K562 (cell line): ENCODE measurements at regions not wholly inside any gene's neighbourhood (a gene's known extent, or its start where the extent isn't known, plus 50 kb on each side); places are given as distances from the start of the nearest gene placed in this dataset.

ENCODE experiments used
- ATAC-seq: fragments of 200-7000 bp; cut with Tn5 transposase; 3 replicates; pipeline ENCODE4 v1.9.1; 2020; ENCODE audit warnings: moderate library complexity
- BruUV-seq: library from RNA; stranded (reverse); fragments of 400-500 nt; replicated peaks from 2 replicates; lab custom pipeline; 2021; lab: Mats Ljungman, UMichigan
- CTCF ChIA-PET: fragments of 300-600 bp; formaldehyde crosslinking; extraction: SDS; loops from one replicate; lab custom pipeline; 2021; ENCODE audit warnings: low intra/inter-chr PET ratio; lab: Yijun Ruan, JAX
- POLR2A ChIA-PET: fragments of 300-600, 350-650 bp; sonication (Branson Sonifier 250); formaldehyde crosslinking; extraction: SDS; loops from one replicate; lab custom pipeline; 2021; ENCODE audit warnings: antibody characterized with exemption, inconsistent platforms; lab: Yijun Ruan, JAX
- DNase-seq, 4 experiments: peaks; one replicate each; pipeline versions ENCODE4 v3.0.0 to v3.0.0-alpha.2; 2011 to 2018; ENCODE audit warnings: low spot score in 3 of 4, mixed read lengths in 3 of 4; ENCODE audit errors: extremely low read depth in 1 of 4
- FAIRE-seq: peaks from 2 replicates; lab custom pipeline; 2011; peaks lifted over from hg19 to GRCh38; lab: Jason Lieb, UNC
- H2AFZ ChIP-seq: 2 replicates; pipeline ENCODE4 v1.6.0; 2011; ENCODE audit warnings: low read depth, low read length, control low read depth, inconsistent platforms
- H3K27ac ChIP-seq: fragments of 200-600 bp; 3 replicates; pipeline ENCODE4 v1.8.0; 2011; ENCODE audit warnings: low read depth, mild to moderate bottlenecking, control low read depth, inconsistent platforms, low read length, moderate library complexity, mixed read lengths; ENCODE audit errors: extremely low read depth
- H3K27me3 ChIP-seq, 2 experiments: fragments of 300-600 bp in 1 of 2; 2 replicates in 1 of 2; 3 replicates in 1 of 2; pipeline versions ENCODE4 v1.6.0 to v1.8.0; 2011; ENCODE audit warnings: inconsistent platforms in 2 of 2, low read length in 2 of 2, mild to moderate bottlenecking in 1 of 2, mixed read lengths in 1 of 2, moderate library complexity in 1 of 2; ENCODE audit not compliant: control insufficient read depth in 2 of 2, insufficient read depth in 2 of 2
- H3K36me3 ChIP-seq: fragments of 300-600 bp; 3 replicates; pipeline ENCODE4 v1.8.0; 2011; ENCODE audit warnings: mild to moderate bottlenecking, low read length, inconsistent platforms; ENCODE audit not compliant: control insufficient read depth, insufficient read depth
- H3K4me1 ChIP-seq, 2 experiments: fragments of 200-600 bp in 1 of 2; replicated peaks in 1 of 2; 2 replicates in 1 of 2; 3 replicates in 1 of 2; pipeline versions ENCODE4 v1.5.1 to v1.8.0; 2011; ENCODE audit warnings: inconsistent platforms in 2 of 2, low read length in 2 of 2, mild to moderate bottlenecking in 1 of 2, mixed read lengths in 1 of 2, moderate library complexity in 1 of 2; ENCODE audit not compliant: control insufficient read depth in 2 of 2, insufficient read depth in 2 of 2
- H3K4me2 ChIP-seq: 2 replicates; pipeline ENCODE4 v1.6.1; 2011; ENCODE audit warnings: low read length, control low read depth, inconsistent platforms, mixed read lengths; ENCODE audit not compliant: insufficient read depth
- H3K4me3 ChIP-seq: fragments of 200-600 bp; sonication (generic), shearing (Covaris generic); 2 replicates; pipeline ENCODE4 v1.5.1; 2016; ENCODE audit warnings: control low read depth, inconsistent platforms
- H3K79me2 ChIP-seq: fragments of 200-600 bp; 3 replicates; pipeline ENCODE4 v1.8.0; 2011; ENCODE audit warnings: low read length, inconsistent platforms; ENCODE audit not compliant: control insufficient read depth, insufficient read depth
- H3K9ac ChIP-seq, 2 experiments: 2 replicates each; pipeline versions ENCODE4 v1.6.0 to v1.6.1; 2011; ENCODE audit warnings: low read depth in 2 of 2, low read length in 2 of 2, control low read depth in 1 of 2, inconsistent platforms in 1 of 2, mild to moderate bottlenecking in 1 of 2, mixed read lengths in 1 of 2; ENCODE audit not compliant: insufficient read depth in 1 of 2
- H3K9me1 ChIP-seq: one replicate; pipeline ENCODE4 v1.6.0; 2011; ENCODE audit warnings: inconsistent platforms, mild to moderate bottlenecking, low read length, moderate library complexity; ENCODE audit not compliant: control insufficient read depth, insufficient read depth
- H3K9me3 ChIP-seq: replicated peaks from 2 replicates; pipeline ENCODE4 v1.5.1; 2011; ENCODE audit warnings: low read depth, low read length, inconsistent platforms; ENCODE audit not compliant: control insufficient read depth, insufficient read depth
- H4K20me1 ChIP-seq: replicated peaks from 2 replicates; pipeline ENCODE4 v1.6.1; 2011; ENCODE audit warnings: low read length, inconsistent platforms, mixed read lengths; ENCODE audit not compliant: control insufficient read depth, insufficient read depth
- CBX5 ChIP-seq: IDR thresholded peaks from 2 replicates; pipeline ENCODE4 v1.6.1; 2014; ENCODE audit warnings: low read depth, borderline replicate concordance
- DMBX1 ChIP-seq: fragments of 250-450 bp; sonication (Bioruptor Pico); IDR thresholded peaks from 2 replicates; pipeline ENCODE4 v1.8.0; 2022; ENCODE audit warnings: inconsistent platforms, mild to moderate bottlenecking, moderate library complexity, borderline replicate concordance
- KAT2B ChIP-seq: IDR thresholded peaks from one replicate; pipeline ENCODE4 v1.6.1; 2012; ENCODE audit warnings: low read depth, mild to moderate bottlenecking, control low read depth, inconsistent platforms, low read length, moderate library complexity
- PREB ChIP-seq: sonication (generic); formaldehyde crosslinking; IDR thresholded peaks from 2 replicates; pipeline ENCODE4 v1.8.1; 2023; ENCODE audit warnings: mild to moderate bottlenecking, missing genetic modification reagents
- UBTF ChIP-seq, 2 experiments: IDR thresholded peaks; 2 replicates each; pipeline ENCODE4 v1.6.1; 2012; ENCODE audit warnings: improper control_type of control experiment in 2 of 2, low read depth in 2 of 2, low read length in 2 of 2, borderline replicate concordance in 1 of 2
- ZNF12 ChIP-seq: sonication (generic); formaldehyde crosslinking; IDR thresholded peaks from 2 replicates; pipeline ENCODE4 v1.4.0; 2020; ENCODE audit warnings: mild to moderate bottlenecking, missing genetic modification reagents
- ZNF75A ChIP-seq: fragments of 450-650 bp; formaldehyde crosslinking; IDR thresholded peaks from 2 replicates; pipeline ENCODE4 v1.4.0; 2020; ENCODE audit warnings: mild to moderate bottlenecking
- WGBS: fragments of 100-300 bp; shearing (Covaris generic); methylation state at CpG from one replicate; pipeline ENCODE4 v1.1.6; 2016; ENCODE audit warnings: low coverage, mixed read lengths; ENCODE audit not compliant: insufficient coverage; ENCODE audit errors: missing lambda C conversion rate; 5-methylcytosine and 5-hydroxymethylcytosine counted together
- in situ Hi-C: fragments of 300-500 bp; cut with MboI; formaldehyde crosslinking; loops from 4 replicates; pipeline ENCODE4 v1.15.0; 2018; ENCODE audit warnings: inconsistent platforms, mixed read lengths
- intact Hi-C: fragments of 100-400 bp; cut with micrococcal nuclease; formaldehyde crosslinking; loops from 2 replicates; pipeline ENCODE4 v1.14.2; 2022
- TF ChIP-seq, protein P1 (sequence below): fragments of 450-650 bp; formaldehyde crosslinking; IDR thresholded peaks from 2 replicates; pipeline ENCODE4 v1.4.0; 2022; ENCODE audit warnings: missing genetic modification characterization
- TF ChIP-seq, protein P2 (sequence below): fragments of 250-450 bp; sonication (Bioruptor Pico); IDR thresholded peaks from 2 replicates; pipeline ENCODE4 v1.8.0; 2022; ENCODE audit warnings: moderate library complexity, mild to moderate bottlenecking, inconsistent platforms

- H3K4me2 ChIP-seq: no peak overlapping the region
- H3K9me3 ChIP-seq: no peaks in the 10 kb centered on the region
- BruUV-seq: no TSS peak
- no peaks in the 10 kb centered on the region for H3K36me3 ChIP-seq
- ATAC-seq (no peak), DNase-seq (no peak), FAIRE-seq (no peak)
- H4K20me1 ChIP-seq: no peaks in the 10 kb centered on the region
- POLR2A ChIA-PET: no interaction called here
- H3K79me2 ChIP-seq: no peaks in the 10 kb centered on the region
- TF ChIP-seq, protein P1, sequence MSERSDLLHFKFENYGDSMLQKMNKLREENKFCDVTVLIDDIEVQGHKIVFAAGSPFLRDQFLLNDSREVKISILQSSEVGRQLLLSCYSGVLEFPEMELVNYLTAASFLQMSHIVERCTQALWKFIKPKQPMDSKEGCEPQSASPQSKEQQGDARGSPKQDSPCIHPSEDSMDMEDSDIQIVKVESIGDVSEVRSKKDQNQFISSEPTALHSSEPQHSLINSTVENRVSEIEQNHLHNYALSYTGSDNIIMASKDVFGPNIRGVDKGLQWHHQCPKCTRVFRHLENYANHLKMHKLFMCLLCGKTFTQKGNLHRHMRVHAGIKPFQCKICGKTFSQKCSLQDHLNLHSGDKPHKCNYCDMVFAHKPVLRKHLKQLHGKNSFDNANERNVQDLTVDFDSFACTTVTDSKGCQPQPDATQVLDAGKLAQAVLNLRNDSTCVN (CRISPR knock-in tag): no peak
- TF ChIP-seq ZNF12 (no peak), KAT2B (no peak), DMBX1 (CRISPR knock-in tag) (no peak), PREB (CRISPR knock-in tag) (no peak), ZNF75A (CRISPR knock-in tag) (no peak), UBTF (IDR thresholded peaks at IDR 0.05; ENCODE audit: borderline replicate concordance in 1 of 2, low read depth in 2 of 2, low read length in 2 of 2) (no peak), CBX5 (no peak)
- TF ChIP-seq, protein P2, sequence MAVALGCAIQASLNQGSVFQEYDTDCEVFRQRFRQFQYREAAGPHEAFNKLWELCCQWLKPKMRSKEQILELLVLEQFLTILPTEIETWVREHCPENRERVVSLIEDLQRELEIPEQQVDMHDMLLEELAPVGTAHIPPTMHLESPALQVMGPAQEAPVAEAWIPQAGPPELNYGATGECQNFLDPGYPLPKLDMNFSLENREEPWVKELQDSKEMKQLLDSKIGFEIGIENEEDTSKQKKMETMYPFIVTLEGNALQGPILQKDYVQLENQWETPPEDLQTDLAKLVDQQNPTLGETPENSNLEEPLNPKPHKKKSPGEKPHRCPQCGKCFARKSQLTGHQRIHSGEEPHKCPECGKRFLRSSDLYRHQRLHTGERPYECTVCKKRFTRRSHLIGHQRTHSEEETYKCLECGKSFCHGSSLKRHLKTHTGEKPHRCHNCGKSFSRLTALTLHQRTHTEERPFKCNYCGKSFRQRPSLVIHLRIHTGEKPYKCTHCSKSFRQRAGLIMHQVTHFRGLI (CRISPR knock-in tag): no peak
- H3K9me1 ChIP-seq: no peaks in the 10 kb centered on the region
- in situ Hi-C loops: no loop called here
- H3K4me3 ChIP-seq: no peak overlapping the region
- H3K27me3 ChIP-seq: no peaks in the 10 kb centered on the region
- WGBS: 1% methylated on average over 14 of the region's 15 CpGs
- no peak overlapping the region for H2AFZ ChIP-seq
- CTCF ChIA-PET: no interaction called here
- H3K4me1 ChIP-seq: no peaks in the 10 kb centered on the region
- intact Hi-C loops: no loop called here
- no peak overlapping the region for H3K9ac ChIP-seq
- H3K27ac ChIP-seq: no peak overlapping the region
These were observed 1157.9 kb upstream of the ADGRL3 start for GRCh38 chr4:60042231-60042652.
